ENCODE measurements at regions not wholly inside any gene's neighbourhood (a gene's known extent, or its start where the extent isn't known, plus 50 kb on each side); places are given as distances from the start of the nearest gene placed in this dataset.

DNA sequence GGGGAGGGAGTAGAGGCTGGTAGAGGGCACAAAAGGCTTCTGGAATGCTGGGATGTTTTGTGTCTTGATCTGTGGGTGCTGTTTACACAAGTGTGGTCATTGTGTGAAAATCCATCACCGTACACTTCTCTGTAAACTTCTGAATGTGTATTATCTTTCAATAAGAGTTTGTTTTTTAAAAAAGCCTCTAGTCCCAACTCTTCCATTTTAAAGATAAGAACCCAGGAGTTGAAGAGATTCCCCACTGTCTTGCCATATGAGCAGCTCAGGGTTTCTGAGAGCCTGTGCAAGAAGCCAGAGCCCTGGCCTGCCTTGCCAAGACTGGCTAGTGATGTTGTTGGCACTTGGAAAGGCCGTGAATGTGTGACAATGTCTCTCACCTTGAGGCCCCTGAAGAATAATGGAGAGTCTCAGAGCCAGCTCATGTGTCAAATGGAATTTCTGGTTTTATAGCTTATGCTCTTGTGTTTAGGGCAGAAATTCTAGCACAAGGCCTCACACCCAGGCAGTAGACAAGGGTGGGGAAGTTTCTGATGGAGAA, 57.5 kb upstream of the NPAS1 start:
- DNase-seq (ENCODE audit: low read depth, low spot score) (no peak), ATAC-seq (no peak)
- Histone ChIP-seq H3K27me3 (ENCODE audit: control insufficient read depth, insufficient read depth, low read length) (no peaks in the 10 kb centered on the region), H3K4me3 (ENCODE audit: low read depth in 2 of 2, low read length in 2 of 2) (no peak overlapping the region), H3K27ac (ENCODE audit: low read length) (no peak overlapping the region), H3K4me1 (ENCODE audit: control insufficient read depth, insufficient read depth, low read length) (peaks cover 3% of the 10 kb centered on the region; the same call in 1 of the 2 replicates), H3K36me3 (ENCODE audit: control insufficient read depth, insufficient read depth, low read length) (no peaks in the 10 kb centered on the region), H3K9me3 (ENCODE audit: control insufficient read depth, insufficient read depth, low read depth, low read length) (no peaks in the 10 kb centered on the region)
- POLR2A ChIA-PET: no interaction called here
- TSS peak; percentile 34 for BruUV-seq (replicated peaks)
- in situ Hi-C loops (cut with HindIII; ENCODE audit: low pct_unique_long_range_greater_than_20kb, low sequenced_read_pairs): no loop called here
- TF ChIP-seq, protein P1, sequence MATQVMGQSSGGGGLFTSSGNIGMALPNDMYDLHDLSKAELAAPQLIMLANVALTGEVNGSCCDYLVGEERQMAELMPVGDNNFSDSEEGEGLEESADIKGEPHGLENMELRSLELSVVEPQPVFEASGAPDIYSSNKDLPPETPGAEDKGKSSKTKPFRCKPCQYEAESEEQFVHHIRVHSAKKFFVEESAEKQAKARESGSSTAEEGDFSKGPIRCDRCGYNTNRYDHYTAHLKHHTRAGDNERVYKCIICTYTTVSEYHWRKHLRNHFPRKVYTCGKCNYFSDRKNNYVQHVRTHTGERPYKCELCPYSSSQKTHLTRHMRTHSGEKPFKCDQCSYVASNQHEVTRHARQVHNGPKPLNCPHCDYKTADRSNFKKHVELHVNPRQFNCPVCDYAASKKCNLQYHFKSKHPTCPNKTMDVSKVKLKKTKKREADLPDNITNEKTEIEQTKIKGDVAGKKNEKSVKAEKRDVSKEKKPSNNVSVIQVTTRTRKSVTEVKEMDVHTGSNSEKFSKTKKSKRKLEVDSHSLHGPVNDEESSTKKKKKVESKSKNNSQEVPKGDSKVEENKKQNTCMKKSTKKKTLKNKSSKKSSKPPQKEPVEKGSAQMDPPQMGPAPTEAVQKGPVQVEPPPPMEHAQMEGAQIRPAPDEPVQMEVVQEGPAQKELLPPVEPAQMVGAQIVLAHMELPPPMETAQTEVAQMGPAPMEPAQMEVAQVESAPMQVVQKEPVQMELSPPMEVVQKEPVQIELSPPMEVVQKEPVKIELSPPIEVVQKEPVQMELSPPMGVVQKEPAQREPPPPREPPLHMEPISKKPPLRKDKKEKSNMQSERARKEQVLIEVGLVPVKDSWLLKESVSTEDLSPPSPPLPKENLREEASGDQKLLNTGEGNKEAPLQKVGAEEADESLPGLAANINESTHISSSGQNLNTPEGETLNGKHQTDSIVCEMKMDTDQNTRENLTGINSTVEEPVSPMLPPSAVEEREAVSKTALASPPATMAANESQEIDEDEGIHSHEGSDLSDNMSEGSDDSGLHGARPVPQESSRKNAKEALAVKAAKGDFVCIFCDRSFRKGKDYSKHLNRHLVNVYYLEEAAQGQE (IDR thresholded peaks at IDR 0.05; ENCODE audit: insufficient read depth in 1 of 2, low read depth in 2 of 2, low read length in 1 of 2): no peak
- TF ChIP-seq, protein P2, sequence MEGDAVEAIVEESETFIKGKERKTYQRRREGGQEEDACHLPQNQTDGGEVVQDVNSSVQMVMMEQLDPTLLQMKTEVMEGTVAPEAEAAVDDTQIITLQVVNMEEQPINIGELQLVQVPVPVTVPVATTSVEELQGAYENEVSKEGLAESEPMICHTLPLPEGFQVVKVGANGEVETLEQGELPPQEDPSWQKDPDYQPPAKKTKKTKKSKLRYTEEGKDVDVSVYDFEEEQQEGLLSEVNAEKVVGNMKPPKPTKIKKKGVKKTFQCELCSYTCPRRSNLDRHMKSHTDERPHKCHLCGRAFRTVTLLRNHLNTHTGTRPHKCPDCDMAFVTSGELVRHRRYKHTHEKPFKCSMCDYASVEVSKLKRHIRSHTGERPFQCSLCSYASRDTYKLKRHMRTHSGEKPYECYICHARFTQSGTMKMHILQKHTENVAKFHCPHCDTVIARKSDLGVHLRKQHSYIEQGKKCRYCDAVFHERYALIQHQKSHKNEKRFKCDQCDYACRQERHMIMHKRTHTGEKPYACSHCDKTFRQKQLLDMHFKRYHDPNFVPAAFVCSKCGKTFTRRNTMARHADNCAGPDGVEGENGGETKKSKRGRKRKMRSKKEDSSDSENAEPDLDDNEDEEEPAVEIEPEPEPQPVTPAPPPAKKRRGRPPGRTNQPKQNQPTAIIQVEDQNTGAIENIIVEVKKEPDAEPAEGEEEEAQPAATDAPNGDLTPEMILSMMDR (IDR thresholded peaks at IDR 0.05): no peak
- no peak for TF ChIP-seq SIN3A (IDR thresholded peaks at IDR 0.05; ENCODE audit: borderline replicate concordance, insufficient read depth, low read depth, low read length)
- no peak for TF ChIP-seq TCF7L2 (IDR thresholded peaks at IDR 0.05; ENCODE audit: low read depth, low read length)
- TF ChIP-seq POLR2AphosphoS5 (IDR thresholded peaks at IDR 0.05; ENCODE audit: low read depth, low read length): no peak
- intact Hi-C loops (cut with micrococcal nuclease; ENCODE audit: unreplicated experiment): no loop called here
- CTCF ChIA-PET: no interaction called here

DNA sequence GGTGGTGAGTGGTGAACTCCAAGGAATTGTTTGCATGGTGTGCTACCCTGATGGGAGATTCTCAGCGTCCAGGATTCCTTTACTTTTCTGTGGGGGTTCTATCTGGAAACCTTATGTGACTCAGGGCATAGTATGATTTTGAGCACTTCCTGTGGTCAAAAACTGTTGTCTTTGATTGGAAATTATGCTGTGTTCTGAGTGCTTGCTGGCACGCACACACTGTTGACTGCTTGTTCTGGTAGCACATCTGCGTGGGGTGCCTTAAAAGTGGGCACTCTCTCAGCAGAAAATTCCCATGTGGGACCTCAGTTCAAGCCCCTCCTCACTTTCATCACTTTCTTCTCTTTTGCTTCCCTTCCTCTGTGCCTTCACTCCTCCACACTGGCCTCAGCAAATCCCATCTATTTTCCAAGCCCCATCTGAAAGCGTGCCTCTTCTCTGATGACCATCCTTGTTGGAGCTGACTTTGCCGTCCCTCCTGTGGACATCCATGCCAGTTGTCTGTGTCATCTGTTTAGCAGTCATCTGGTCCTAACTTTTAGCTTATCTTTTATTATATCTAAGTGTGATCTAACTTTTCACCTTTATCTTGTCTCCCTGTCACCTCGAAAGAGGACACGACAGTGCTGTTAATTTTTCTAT, 56.4 kb upstream of the NPAS1 start:
- no peak overlapping the region for H3K27ac ChIP-seq (ENCODE audit: low read length)
- POLR2A ChIA-PET: no interaction called here
- ATAC-seq (no peak), DNase-seq (ENCODE audit: low read depth, low spot score) (no peak)
- no peak overlapping the region for H3K4me3 ChIP-seq (ENCODE audit: low read depth in 2 of 2, low read length in 2 of 2)
- in situ Hi-C loops (cut with HindIII; ENCODE audit: low pct_unique_long_range_greater_than_20kb, low sequenced_read_pairs): no loop called here
- TF ChIP-seq SIN3A (IDR thresholded peaks at IDR 0.05; ENCODE audit: borderline replicate concordance, insufficient read depth, low read depth, low read length): no peak
- no peak for TF ChIP-seq TCF7L2 (IDR thresholded peaks at IDR 0.05; ENCODE audit: low read depth, low read length)
- intact Hi-C loops (cut with micrococcal nuclease; ENCODE audit: unreplicated experiment): no loop called here
- H3K4me1 ChIP-seq (ENCODE audit: control insufficient read depth, insufficient read depth, low read length): peaks cover 3% of the 10 kb centered on the region; the same call in 1 of the 2 replicates
- CTCF ChIA-PET: no interaction called here
- H3K9me3 ChIP-seq (ENCODE audit: control insufficient read depth, insufficient read depth, low read depth, low read length): no peaks in the 10 kb centered on the region
- H3K36me3 ChIP-seq (ENCODE audit: control insufficient read depth, insufficient read depth, low read length): no peaks in the 10 kb centered on the region
- BruUV-seq (replicated peaks): no TSS peak
- H3K27me3 ChIP-seq (ENCODE audit: control insufficient read depth, insufficient read depth, low read length): no peaks in the 10 kb centered on the region

- TF ChIP-seq POLR2AphosphoS5 (IDR thresholded peaks at IDR 0.05; ENCODE audit: low read depth, low read length) (no peak), SIN3A (IDR thresholded peaks at IDR 0.05; ENCODE audit: borderline replicate concordance, insufficient read depth, low read depth, low read length) (no peak), TCF7L2 (IDR thresholded peaks at IDR 0.05; ENCODE audit: low read depth, low read length) (no peak)
- TF ChIP-seq, protein P2 (IDR thresholded peaks at IDR 0.05): no peak
- TF ChIP-seq, protein P1 (IDR thresholded peaks at IDR 0.05; ENCODE audit: insufficient read depth in 1 of 2, low read depth in 2 of 2, low read length in 1 of 2): no peak
- no peak for DNase-seq (ENCODE audit: low read depth, low spot score)
- ATAC-seq: no peak
- no TSS peak for BruUV-seq (replicated peaks)
- H3K27me3 ChIP-seq (ENCODE audit: control insufficient read depth, insufficient read depth, low read length): no peaks in the 10 kb centered on the region
- CTCF ChIA-PET: no interaction called here
- peaks cover 3% of the 10 kb centered on the region; the same call in 1 of the 2 replicates for H3K4me1 ChIP-seq (ENCODE audit: control insufficient read depth, insufficient read depth, low read length)
- H3K36me3 ChIP-seq (ENCODE audit: control insufficient read depth, insufficient read depth, low read length): no peaks in the 10 kb centered on the region
- in situ Hi-C loops (cut with HindIII; ENCODE audit: low pct_unique_long_range_greater_than_20kb, low sequenced_read_pairs) (no loop called here), intact Hi-C loops (cut with micrococcal nuclease; ENCODE audit: unreplicated experiment) (no loop called here)
- POLR2A ChIA-PET: no interaction called here
- H3K27ac ChIP-seq (ENCODE audit: low read length): no peak overlapping the region
- H3K9me3 ChIP-seq (ENCODE audit: control insufficient read depth, insufficient read depth, low read depth, low read length): no peaks in the 10 kb centered on the region
- no peak overlapping the region for H3K4me3 ChIP-seq (ENCODE audit: low read depth in 2 of 2, low read length in 2 of 2)
Observed at GRCh38 chr19:46967578-46968032, 52.0 kb upstream of the NPAS1 start.
